ENCODE measurements at regions not wholly inside any gene's neighbourhood (a gene's known extent, or its start where the extent isn't known, plus 50 kb on each side); places are given as distances from the start of the nearest gene placed in this dataset.

DNA sequence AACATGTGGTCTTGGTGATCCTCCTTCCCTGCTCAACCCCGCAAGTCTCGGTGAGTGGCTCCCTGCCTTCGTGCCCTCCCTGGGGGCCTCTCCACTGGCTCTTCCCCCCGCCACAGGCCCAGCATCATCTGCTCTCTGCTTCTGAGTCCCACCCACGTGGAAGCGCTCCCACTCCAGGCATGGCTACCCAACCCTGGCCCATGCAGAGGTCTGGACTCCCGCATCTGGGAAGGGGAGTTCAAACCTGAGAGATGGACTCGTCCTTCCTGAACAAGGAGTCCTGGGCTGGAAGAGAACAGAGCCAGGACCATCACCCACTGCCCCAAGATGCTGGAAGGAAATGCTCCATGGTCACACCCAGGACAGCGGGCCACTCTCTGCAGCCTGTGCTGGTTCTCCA, 90.8 kb downstream of the DHCR7 start:
- DNase-seq (ENCODE audit: insufficient read length, low spot score): no peak
- TF ChIP-seq POU2F2 (IDR thresholded peaks at IDR 0.05; ENCODE audit: low read depth, low read length) (no peak), POLR2A (IDR thresholded peaks at IDR 0.05; ENCODE audit: low read depth, low read length) (no peak), SPI1 (IDR thresholded peaks at IDR 0.05; ENCODE audit: low read depth, low read length) (no peak)
- FAIRE-seq: no peak

DNA sequence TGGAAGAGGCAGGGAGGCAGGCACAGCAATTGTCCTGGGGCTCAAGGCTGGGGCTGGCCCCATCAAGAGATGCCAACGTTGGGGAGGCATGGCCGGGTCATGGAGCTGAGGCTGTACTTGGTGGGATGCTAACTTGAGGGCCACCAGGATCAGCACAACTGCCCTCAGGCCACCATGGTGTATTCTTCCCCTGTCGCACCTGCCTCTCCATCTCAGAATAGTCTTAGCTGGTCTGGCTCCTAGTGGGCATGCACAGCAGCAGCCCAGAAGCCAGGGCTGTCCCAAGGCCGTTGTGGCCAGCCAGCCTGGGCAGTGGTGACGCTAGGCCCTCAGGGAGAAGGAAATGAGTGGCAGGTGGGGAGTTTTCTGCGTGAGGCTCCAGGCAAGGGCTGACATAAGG, 91.3 kb downstream of the DHCR7 start:
- no peak for FAIRE-seq

DNA sequence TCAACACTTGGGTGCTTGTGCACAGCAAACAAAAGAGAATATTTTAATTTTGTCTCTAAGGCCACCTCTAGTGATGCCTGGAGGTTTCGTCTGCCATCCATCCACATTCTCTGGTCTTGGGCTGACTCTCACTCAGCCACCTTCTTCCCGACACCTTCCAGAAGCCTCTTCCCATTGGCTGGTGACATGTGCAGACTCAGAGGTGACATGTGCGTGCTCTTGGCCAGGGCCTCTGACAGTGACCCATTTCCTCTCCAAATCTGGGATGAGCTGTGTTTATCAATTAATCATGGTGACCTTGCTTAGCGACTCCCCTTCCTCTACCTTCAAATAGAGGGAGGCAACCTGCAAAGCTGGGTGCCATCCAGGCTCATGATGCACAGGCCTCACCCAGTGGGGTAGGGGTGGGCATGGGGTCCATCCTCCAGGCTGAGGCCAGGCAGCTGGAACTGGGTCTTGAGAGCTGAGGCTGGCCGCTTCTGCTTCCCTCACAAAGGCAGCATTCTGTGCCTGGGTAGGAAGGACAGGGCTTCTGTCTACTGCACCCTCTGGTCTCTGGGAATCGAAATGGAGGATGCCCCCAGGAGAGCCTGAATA, 91.8 kb downstream of the DHCR7 start:
- no peak for FAIRE-seq
- no peak for DNase-seq (ENCODE audit: insufficient read length, low spot score)
- no peak for TF ChIP-seq POU2F2 (IDR thresholded peaks at IDR 0.05; ENCODE audit: low read depth, low read length)
- no peak for TF ChIP-seq POLR2A (IDR thresholded peaks at IDR 0.05; ENCODE audit: low read depth, low read length)

More for the DNA sequence above, 91.3 kb downstream of the DHCR7 start:
- no peak for DNase-seq (ENCODE audit: insufficient read length, low spot score)
- TF ChIP-seq TAF1 (IDR thresholded peaks at IDR 0.05; ENCODE audit: low read depth, low read length) (no peak), SPI1 (IDR thresholded peaks at IDR 0.05; ENCODE audit: low read depth, low read length) (no peak)

DNA sequence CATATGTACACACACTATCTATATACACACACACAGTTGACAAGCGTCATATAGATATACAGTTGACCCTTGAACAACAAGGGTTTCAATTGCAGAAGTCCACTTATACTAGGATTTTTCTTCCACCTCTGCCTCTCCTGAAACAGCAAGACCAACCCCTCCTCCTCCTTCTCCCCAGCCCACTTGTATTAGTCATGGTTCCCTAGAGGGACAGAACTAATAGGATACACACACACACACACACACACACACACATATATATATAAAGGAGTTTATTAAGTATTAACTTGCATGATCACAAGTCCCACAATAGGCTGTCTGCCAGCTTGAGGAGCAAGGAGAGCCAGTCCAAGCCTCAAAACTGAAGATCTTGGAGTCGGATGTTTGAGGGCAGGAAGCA, 92.9 kb downstream of the DHCR7 start:
- DNase-seq (ENCODE audit: insufficient read length, low spot score) (no peak), FAIRE-seq (no peak)
- TF ChIP-seq POU2F2 (IDR thresholded peaks at IDR 0.05; ENCODE audit: low read depth, low read length): no peak
- no peak for TF ChIP-seq POLR2A (IDR thresholded peaks at IDR 0.05; ENCODE audit: low read depth, low read length)
- TF ChIP-seq POLR2AphosphoS5 (IDR thresholded peaks at IDR 0.05; ENCODE audit: low read depth, low read length): no peak
- no peak for TF ChIP-seq PAX5 (IDR thresholded peaks at IDR 0.05; ENCODE audit: insufficient read depth, low read length, severe bottlenecking)
- TF ChIP-seq TAF1 (IDR thresholded peaks at IDR 0.05; ENCODE audit: low read depth, low read length): no peak
- TF ChIP-seq SPI1 (IDR thresholded peaks at IDR 0.05; ENCODE audit: low read depth, low read length): no peak

DNA sequence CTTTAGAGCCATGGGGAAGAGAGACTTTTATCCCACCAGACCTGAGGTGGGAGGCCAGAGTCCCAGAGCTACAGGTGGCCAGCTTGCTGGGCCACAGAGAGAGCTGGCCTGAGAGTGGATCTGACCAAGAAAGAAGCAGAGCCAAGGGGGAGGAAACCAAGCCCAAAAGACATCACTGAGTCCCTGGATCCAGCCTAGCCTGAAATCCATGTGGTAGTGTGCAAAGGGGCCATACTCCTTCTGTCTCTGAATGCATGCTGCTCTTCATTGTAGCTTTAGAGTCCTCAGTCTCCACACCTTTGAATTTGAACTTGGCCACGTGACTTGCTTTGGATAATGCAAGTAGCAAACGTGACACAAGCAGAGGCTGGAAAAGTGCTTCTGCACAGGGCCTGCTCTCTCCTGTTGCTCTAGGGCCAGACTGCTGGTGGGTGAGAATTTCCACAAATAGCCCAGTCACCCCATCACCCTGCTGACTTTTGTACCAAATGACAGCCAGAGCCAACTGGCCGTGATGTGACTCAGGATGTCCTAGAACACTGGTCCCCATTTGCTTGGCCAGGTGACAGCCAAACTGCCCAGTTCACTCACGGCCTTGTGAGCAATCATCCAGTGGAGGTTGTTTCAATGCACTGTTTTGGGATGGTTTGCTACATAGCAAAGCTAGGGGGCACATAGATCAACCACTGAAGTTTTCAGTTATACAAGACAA, 93.6 kb downstream of the DHCR7 start:
- DNase-seq (ENCODE audit: insufficient read length, low spot score): no peak

DNA sequence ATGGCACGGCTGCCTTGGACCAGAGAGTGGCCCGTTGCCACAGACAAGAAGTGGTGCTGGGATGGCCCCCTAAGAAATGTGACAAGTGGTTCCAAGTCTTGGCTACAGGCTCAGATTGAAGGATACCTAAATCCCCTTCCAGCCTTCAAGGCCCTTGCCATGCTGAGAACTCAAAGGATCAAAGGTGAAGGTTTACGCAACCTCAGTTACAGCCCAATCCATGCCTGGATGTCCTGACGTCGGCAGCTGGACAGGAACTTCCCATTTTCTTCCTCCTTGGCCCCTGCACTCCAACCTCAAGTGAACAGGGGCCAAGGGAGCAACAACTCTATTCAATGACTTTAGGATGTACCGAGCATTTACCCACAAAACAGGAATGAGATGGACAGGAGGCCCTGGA, 95.4 kb downstream of the DHCR7 start:
- no peak for FAIRE-seq
- no peak for DNase-seq (ENCODE audit: insufficient read length, low spot score)
- TF ChIP-seq POLR2A (IDR thresholded peaks at IDR 0.05; ENCODE audit: low read depth, low read length) (no peak), PAX5 (IDR thresholded peaks at IDR 0.05; ENCODE audit: insufficient read depth, low read length, severe bottlenecking) (no peak)

More for the DNA sequence above, 93.6 kb downstream of the DHCR7 start:
- TF ChIP-seq TAF1 (IDR thresholded peaks at IDR 0.05; ENCODE audit: low read depth, low read length): no peak
- no peak for TF ChIP-seq POLR2A (IDR thresholded peaks at IDR 0.05; ENCODE audit: low read depth, low read length)
- TF ChIP-seq SPI1 (IDR thresholded peaks at IDR 0.05; ENCODE audit: low read depth, low read length): no peak
- TF ChIP-seq PAX5 (IDR thresholded peaks at IDR 0.05; ENCODE audit: insufficient read depth, low read length, severe bottlenecking): no peak
- no peak for TF ChIP-seq POU2F2 (IDR thresholded peaks at IDR 0.05; ENCODE audit: low read depth, low read length)
- TF ChIP-seq POLR2AphosphoS5 (IDR thresholded peaks at IDR 0.05; ENCODE audit: low read depth, low read length): no peak
- no peak for FAIRE-seq

DNA sequence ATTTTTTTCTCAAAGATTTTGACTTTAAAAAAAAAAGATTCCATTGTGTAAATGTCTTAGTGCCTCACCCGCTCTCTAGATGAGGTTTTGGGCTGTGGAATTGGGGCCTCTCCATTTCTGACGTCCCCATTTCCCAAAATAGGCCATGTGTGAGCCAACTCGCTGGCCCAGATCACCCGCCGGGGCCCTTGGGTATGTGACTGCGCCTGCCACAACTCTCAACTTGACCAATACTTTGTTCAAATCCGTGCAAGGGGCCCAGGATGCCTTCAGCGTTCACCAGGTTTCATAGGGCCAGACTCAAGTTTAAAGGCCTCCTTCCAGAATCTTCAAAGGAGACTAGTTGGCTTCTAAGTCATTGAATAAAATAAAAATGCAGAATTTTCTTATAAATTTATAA, 96.0 kb downstream of the DHCR7 start:
- TF ChIP-seq TAF1 (IDR thresholded peaks at IDR 0.05; ENCODE audit: low read depth, low read length): no peak
- TF ChIP-seq PAX5 (IDR thresholded peaks at IDR 0.05; ENCODE audit: insufficient read depth, low read length, severe bottlenecking): no peak
- no peak for TF ChIP-seq SPI1 (IDR thresholded peaks at IDR 0.05; ENCODE audit: low read depth, low read length)
- no peak for TF ChIP-seq POLR2A (IDR thresholded peaks at IDR 0.05; ENCODE audit: low read depth, low read length)
- TF ChIP-seq POU2F2 (IDR thresholded peaks at IDR 0.05; ENCODE audit: low read depth, low read length): no peak
- no peak for TF ChIP-seq POLR2AphosphoS5 (IDR thresholded peaks at IDR 0.05; ENCODE audit: low read depth, low read length)
- DNase-seq (ENCODE audit: insufficient read length, low spot score) (no peak), FAIRE-seq (no peak)

DNA sequence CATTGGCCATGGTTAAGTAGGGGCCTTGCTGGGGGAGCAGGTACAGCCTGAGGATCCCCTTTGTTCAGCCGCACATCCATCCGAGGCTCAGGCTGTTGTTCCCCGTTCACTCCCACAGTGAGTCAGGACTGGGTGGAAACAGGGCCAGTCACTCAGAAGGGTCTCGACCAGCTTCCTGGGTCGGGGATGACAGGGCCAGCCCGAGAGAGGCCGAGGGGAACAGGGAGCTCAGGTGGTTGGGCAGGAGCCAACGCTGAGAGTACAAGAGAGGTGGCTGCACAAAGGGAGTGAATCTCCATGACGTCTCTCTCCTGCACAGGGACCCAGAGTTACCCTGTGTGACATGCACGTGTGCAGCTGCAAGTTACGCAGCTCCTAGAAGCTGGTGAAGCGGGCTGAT, 97.2 kb upstream of the SHANK2 start:
- no peak for DNase-seq (ENCODE audit: insufficient read length, low spot score)
- TF ChIP-seq POU2F2 (IDR thresholded peaks at IDR 0.05; ENCODE audit: low read depth, low read length) (no peak), SPI1 (IDR thresholded peaks at IDR 0.05; ENCODE audit: low read depth, low read length) (no peak), PAX5 (IDR thresholded peaks at IDR 0.05; ENCODE audit: insufficient read depth, low read length, severe bottlenecking) (no peak), TAF1 (IDR thresholded peaks at IDR 0.05; ENCODE audit: low read depth, low read length) (no peak), POLR2A (IDR thresholded peaks at IDR 0.05; ENCODE audit: low read depth, low read length) (no peak), POLR2AphosphoS5 (IDR thresholded peaks at IDR 0.05; ENCODE audit: low read depth, low read length) (no peak)

DNA sequence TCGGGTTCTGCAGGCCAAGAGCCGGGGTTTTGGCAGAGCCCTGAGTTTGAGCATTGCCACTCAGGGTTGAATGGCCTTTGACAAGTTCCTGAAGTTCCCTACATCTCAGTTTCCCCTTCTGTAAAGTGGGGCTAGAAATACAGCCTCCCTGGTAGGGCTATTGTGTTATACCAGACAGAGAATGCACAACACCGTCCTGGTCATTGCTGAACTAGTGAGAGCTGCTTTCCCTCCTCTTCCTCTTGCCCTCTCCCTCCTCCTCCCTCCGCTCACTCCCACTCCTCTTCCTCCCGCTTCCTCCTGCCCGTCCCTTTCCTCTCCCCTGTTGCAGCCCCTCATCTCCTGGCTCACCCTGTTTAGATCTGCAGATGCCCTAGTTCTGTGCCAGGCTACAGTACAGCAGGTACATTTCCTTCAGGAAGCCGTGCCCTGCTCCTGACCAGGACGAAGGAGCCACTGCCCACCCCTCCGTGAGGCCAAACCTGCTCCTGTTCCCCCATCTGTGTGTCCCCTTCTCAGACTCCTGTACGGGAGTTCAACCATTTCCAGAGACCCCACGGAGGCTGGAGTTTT, 91.5 kb upstream of the SHANK2 start:
- DNase-seq (ENCODE audit: insufficient read length, low spot score): no peak
- TF ChIP-seq POLR2AphosphoS5 (IDR thresholded peaks at IDR 0.05; ENCODE audit: low read depth, low read length) (no peak), PAX5 (IDR thresholded peaks at IDR 0.05; ENCODE audit: insufficient read depth, low read length, severe bottlenecking) (no peak), POLR2A (IDR thresholded peaks at IDR 0.05; ENCODE audit: low read depth, low read length) (no peak), POU2F2 (IDR thresholded peaks at IDR 0.05; ENCODE audit: low read depth, low read length) (no peak), SPI1 (IDR thresholded peaks at IDR 0.05; ENCODE audit: low read depth, low read length) (no peak), TAF1 (IDR thresholded peaks at IDR 0.05; ENCODE audit: low read depth, low read length) (no peak)
- FAIRE-seq: no peak

More for the DNA sequence above, 97.2 kb upstream of the SHANK2 start:
- FAIRE-seq: no peak

Data from GM12891 (cell line).